ENCODE measurements at regions not wholly inside any gene's neighbourhood (a gene's known extent, or its start where the extent isn't known, plus 50 kb on each side); places are given as distances from the start of the nearest gene placed in this dataset.

DNA sequence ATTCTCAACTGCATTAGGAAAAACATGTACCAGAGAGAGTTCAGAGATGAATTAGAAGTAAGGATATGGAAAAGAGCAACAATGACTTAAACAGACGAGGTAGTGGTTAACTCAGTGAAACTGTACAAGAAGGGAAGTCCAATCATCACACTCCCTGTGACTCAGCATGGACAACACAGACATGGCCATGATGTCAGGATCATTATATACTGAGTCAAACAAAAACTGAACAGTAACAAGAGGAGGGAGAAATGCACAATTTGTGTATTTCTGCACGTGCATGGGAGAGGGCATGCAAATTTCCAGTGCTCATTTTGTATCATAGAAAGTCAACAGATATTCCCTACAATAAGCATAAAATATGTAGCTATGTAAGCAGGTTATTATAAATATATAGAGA lies 1037.8 kb downstream of the BCL11B start:
- TF ChIP-seq CTCF (conservative IDR thresholded peaks at IDR 0.05; ENCODE audit: low read depth, low read length) = no peak
- peak; percentile 6 for DNase-seq (ENCODE audit: low read depth)
- H3K4me3 ChIP-seq (ENCODE audit: low read length) = no peak overlapping the region

DNA sequence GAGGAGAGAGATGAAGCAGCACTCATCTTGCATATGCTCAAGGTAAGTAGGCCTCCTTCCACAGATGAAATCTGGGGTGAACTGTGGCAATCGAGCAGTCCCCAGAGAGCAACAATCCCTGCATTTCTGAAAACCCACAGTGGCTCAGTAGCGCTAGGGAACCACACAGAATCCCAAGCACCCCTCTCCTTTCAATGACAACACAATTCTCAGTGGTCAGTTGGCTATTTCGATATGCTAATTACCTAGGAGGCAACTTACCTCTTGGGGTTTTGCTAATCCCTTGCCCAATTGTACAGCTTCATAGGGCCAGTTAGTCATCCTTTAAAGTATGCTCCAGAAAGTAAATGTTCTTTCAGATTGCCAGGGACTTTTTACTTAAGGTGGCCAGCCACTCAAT lies 1035.7 kb downstream of the BCL11B start:
- TF ChIP-seq CTCF (conservative IDR thresholded peaks at IDR 0.05; ENCODE audit: low read depth, low read length) = no peak
- DNase-seq (ENCODE audit: low read depth) = no peak
- no peak overlapping the region for H3K4me3 ChIP-seq (ENCODE audit: low read length)

DNA sequence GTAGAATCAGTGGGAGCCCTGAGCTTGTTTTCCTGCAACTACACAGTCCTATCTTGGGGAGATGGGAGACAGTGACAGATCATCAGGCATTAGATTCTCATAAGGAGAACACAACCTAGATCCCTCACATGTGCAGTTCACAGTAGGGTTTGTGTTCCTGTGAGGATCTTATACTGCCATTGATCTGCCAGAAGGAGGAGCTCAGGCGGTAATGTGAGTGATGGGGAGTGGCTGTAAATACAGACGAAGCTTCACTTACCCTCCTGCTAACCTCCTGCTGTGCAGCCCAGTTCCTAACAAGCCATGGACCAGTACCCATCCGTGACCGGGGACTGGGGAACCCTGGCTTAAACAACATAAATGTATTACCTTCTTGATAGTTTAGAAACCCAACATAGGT lies 1034.1 kb downstream of the BCL11B start:
- H3K4me3 ChIP-seq (ENCODE audit: low read length) = no peak overlapping the region
- no peak for TF ChIP-seq CTCF (conservative IDR thresholded peaks at IDR 0.05; ENCODE audit: low read depth, low read length)
- no peak for DNase-seq (ENCODE audit: low read depth)

DNA sequence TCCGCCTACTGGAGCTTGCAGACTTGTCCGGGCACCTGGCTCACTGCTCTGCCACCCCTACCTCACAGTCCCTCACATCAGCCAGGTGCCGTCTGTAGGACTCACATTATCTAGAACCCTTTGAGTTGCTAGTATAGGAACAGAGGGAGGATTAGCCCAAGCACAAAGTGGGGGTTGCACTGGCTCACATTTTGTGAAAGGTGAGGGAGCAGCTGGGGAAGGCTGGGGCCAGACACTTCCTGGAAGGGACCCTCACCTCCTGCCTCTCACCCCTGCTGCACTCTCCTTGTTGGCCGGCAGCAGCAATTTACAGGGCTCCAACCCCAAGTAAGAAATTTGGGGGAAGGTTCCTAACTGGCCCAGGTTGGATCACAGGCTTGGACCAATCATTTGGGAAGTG lies 1031.6 kb downstream of the BCL11B start:
- TF ChIP-seq CTCF (conservative IDR thresholded peaks at IDR 0.05; ENCODE audit: low read depth, low read length) = no peak
- no peak overlapping the region for H3K4me3 ChIP-seq (ENCODE audit: low read length)

DNA sequence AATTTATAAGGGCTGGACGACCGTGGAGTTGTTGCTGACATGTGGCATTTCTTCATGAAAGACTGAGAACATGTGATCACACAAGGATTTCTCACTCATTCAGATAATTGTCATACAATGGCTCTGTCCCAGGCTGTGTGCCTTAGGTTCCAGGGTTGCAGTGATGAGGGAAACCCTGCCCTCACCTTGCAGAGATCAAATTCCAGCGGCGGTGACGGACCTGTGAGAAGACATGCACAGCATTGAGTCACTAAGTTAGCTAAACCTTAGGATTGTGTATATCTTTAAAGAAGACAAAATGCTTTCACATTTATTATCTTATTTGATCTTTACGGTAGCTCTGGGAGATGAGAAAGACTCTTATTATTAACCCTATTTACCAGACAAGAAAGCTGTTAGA lies 1029.1 kb downstream of the BCL11B start:
- no peak for TF ChIP-seq CTCF (conservative IDR thresholded peaks at IDR 0.05; ENCODE audit: low read depth, low read length)
- H3K4me3 ChIP-seq (ENCODE audit: low read length) = no peak overlapping the region
- DNase-seq (ENCODE audit: low read depth) = no peak

More for the DNA sequence above, 1031.6 kb downstream of the BCL11B start:
- DNase-seq (ENCODE audit: low read depth) = no peak

GRCh38 chr14:98243332-98243731 lies 1028.7 kb downstream of the BCL11B start:
- no peak for TF ChIP-seq CTCF (conservative IDR thresholded peaks at IDR 0.05; ENCODE audit: low read depth, low read length)
- no peak overlapping the region for H3K4me3 ChIP-seq (ENCODE audit: low read length)
- no peak for DNase-seq (ENCODE audit: low read depth)

- no peak for TF ChIP-seq CTCF (conservative IDR thresholded peaks at IDR 0.05; ENCODE audit: low read depth, low read length)
- H3K4me3 ChIP-seq (ENCODE audit: low read length) = no peak overlapping the region
- no peak for DNase-seq (ENCODE audit: low read depth)
These were observed 1027.6 kb downstream of the BCL11B start for GRCh38 chr14:98244162-98244948.

Measured in retinal pigment epithelial cell (primary cell).